K562 (cell line): ENCODE measurements at regions not wholly inside any gene's neighbourhood (a gene's known extent, or its start where the extent isn't known, plus 50 kb on each side); places are given as distances from the start of the nearest gene placed in this dataset.
A peak's percentile ranks its signal among the peaks of the same experiment; 100 is the strongest.

Source experiments
- ATAC-seq: fragments of 200-7000 bp; cut with Tn5 transposase; 3 replicates; pipeline ENCODE4 v1.9.1; 2020; ENCODE audit warnings: moderate library complexity
- BruUV-seq: library from RNA; stranded (reverse); fragments of 400-500 nt; replicated peaks from 2 replicates; lab custom pipeline; 2021; lab: Mats Ljungman, UMichigan
- CTCF ChIA-PET: fragments of 300-600 bp; formaldehyde crosslinking; extraction: SDS; loops from one replicate; lab custom pipeline; 2021; ENCODE audit warnings: low intra/inter-chr PET ratio; lab: Yijun Ruan, JAX
- POLR2A ChIA-PET: fragments of 300-600, 350-650 bp; sonication (Branson Sonifier 250); formaldehyde crosslinking; extraction: SDS; loops from one replicate; lab custom pipeline; 2021; ENCODE audit warnings: antibody characterized with exemption, inconsistent platforms; lab: Yijun Ruan, JAX
- DNase-seq, 4 experiments: peaks; one replicate each; pipeline versions ENCODE4 v3.0.0 to v3.0.0-alpha.2; 2011 to 2018; ENCODE audit warnings: low spot score in 3 of 4, mixed read lengths in 3 of 4; ENCODE audit errors: extremely low read depth in 1 of 4
- FAIRE-seq: peaks from 2 replicates; lab custom pipeline; 2011; peaks lifted over from hg19 to GRCh38; lab: Jason Lieb, UNC
- H2AFZ ChIP-seq: 2 replicates; pipeline ENCODE4 v1.6.0; 2011; ENCODE audit warnings: low read depth, low read length, control low read depth, inconsistent platforms
- H3K27ac ChIP-seq: fragments of 200-600 bp; 3 replicates; pipeline ENCODE4 v1.8.0; 2011; ENCODE audit warnings: low read depth, mild to moderate bottlenecking, control low read depth, inconsistent platforms, low read length, moderate library complexity, mixed read lengths; ENCODE audit errors: extremely low read depth
- H3K27me3 ChIP-seq, 2 experiments: fragments of 300-600 bp in 1 of 2; 2 replicates in 1 of 2; 3 replicates in 1 of 2; pipeline versions ENCODE4 v1.6.0 to v1.8.0; 2011; ENCODE audit warnings: inconsistent platforms in 2 of 2, low read length in 2 of 2, mild to moderate bottlenecking in 1 of 2, mixed read lengths in 1 of 2, moderate library complexity in 1 of 2; ENCODE audit not compliant: control insufficient read depth in 2 of 2, insufficient read depth in 2 of 2
- H3K36me3 ChIP-seq: fragments of 300-600 bp; 3 replicates; pipeline ENCODE4 v1.8.0; 2011; ENCODE audit warnings: mild to moderate bottlenecking, low read length, inconsistent platforms; ENCODE audit not compliant: control insufficient read depth, insufficient read depth
- H3K4me1 ChIP-seq, 2 experiments: fragments of 200-600 bp in 1 of 2; replicated peaks in 1 of 2; 2 replicates in 1 of 2; 3 replicates in 1 of 2; pipeline versions ENCODE4 v1.5.1 to v1.8.0; 2011; ENCODE audit warnings: inconsistent platforms in 2 of 2, low read length in 2 of 2, mild to moderate bottlenecking in 1 of 2, mixed read lengths in 1 of 2, moderate library complexity in 1 of 2; ENCODE audit not compliant: control insufficient read depth in 2 of 2, insufficient read depth in 2 of 2
- H3K4me2 ChIP-seq: 2 replicates; pipeline ENCODE4 v1.6.1; 2011; ENCODE audit warnings: low read length, control low read depth, inconsistent platforms, mixed read lengths; ENCODE audit not compliant: insufficient read depth
- H3K4me3 ChIP-seq: fragments of 200-600 bp; sonication (generic), shearing (Covaris generic); 2 replicates; pipeline ENCODE4 v1.5.1; 2016; ENCODE audit warnings: control low read depth, inconsistent platforms
- H3K79me2 ChIP-seq: fragments of 200-600 bp; 3 replicates; pipeline ENCODE4 v1.8.0; 2011; ENCODE audit warnings: low read length, inconsistent platforms; ENCODE audit not compliant: control insufficient read depth, insufficient read depth
- H3K9ac ChIP-seq, 2 experiments: 2 replicates each; pipeline versions ENCODE4 v1.6.0 to v1.6.1; 2011; ENCODE audit warnings: low read depth in 2 of 2, low read length in 2 of 2, control low read depth in 1 of 2, inconsistent platforms in 1 of 2, mild to moderate bottlenecking in 1 of 2, mixed read lengths in 1 of 2; ENCODE audit not compliant: insufficient read depth in 1 of 2
- H3K9me1 ChIP-seq: one replicate; pipeline ENCODE4 v1.6.0; 2011; ENCODE audit warnings: inconsistent platforms, mild to moderate bottlenecking, low read length, moderate library complexity; ENCODE audit not compliant: control insufficient read depth, insufficient read depth
- H3K9me3 ChIP-seq: replicated peaks from 2 replicates; pipeline ENCODE4 v1.5.1; 2011; ENCODE audit warnings: low read depth, low read length, inconsistent platforms; ENCODE audit not compliant: control insufficient read depth, insufficient read depth
- H4K20me1 ChIP-seq: replicated peaks from 2 replicates; pipeline ENCODE4 v1.6.1; 2011; ENCODE audit warnings: low read length, inconsistent platforms, mixed read lengths; ENCODE audit not compliant: control insufficient read depth, insufficient read depth
- ATF4 ChIP-seq: fragments of 450-650 bp; formaldehyde crosslinking; IDR thresholded peaks from 2 replicates; pipeline ENCODE4 v1.4.0; 2022; ENCODE audit warnings: mild to moderate bottlenecking, moderate library complexity
- C11orf30 ChIP-seq: fragments of 450-650 bp; IDR thresholded peaks from 2 replicates; pipeline ENCODE4 v1.6.1; 2016; ENCODE audit warnings: low read depth, mild to moderate bottlenecking
- CBFA2T3 ChIP-seq: fragments of 450-650 bp; IDR thresholded peaks from 2 replicates; pipeline ENCODE4 v1.6.1; 2017
- CEBPB ChIP-seq: fragments of 450-650 bp; IDR thresholded peaks from 2 replicates; pipeline ENCODE4 v1.6.1; 2016; ENCODE audit warnings: missing genetic modification characterization, missing compliant biosample characterization
- DPF2 ChIP-seq: fragments of 450-650 bp; IDR thresholded peaks from 2 replicates; pipeline ENCODE4 v1.6.1; 2016
- EP300 ChIP-seq: IDR thresholded peaks from 2 replicates; pipeline ENCODE4 v1.6.1; 2012; ENCODE audit warnings: low read length, improper control_type of control experiment
- EP400 ChIP-seq: fragments of 450-650 bp; IDR thresholded peaks from 2 replicates; pipeline ENCODE4 v1.6.1; 2017; ENCODE audit warnings: antibody characterized with exemption, mild to moderate bottlenecking, moderate library complexity
- L3MBTL2 ChIP-seq: fragments of 450-650 bp; IDR thresholded peaks from 2 replicates; pipeline ENCODE4 v1.6.1; 2016; ENCODE audit warnings: mild to moderate bottlenecking, moderate library complexity
- MAFG ChIP-seq: fragments of 450-650 bp; conservative IDR thresholded peaks from 2 replicates; pipeline ENCODE4 v1.6.1; 2016; ENCODE audit warnings: missing genetic modification characterization, missing compliant biosample characterization
- MAFK ChIP-seq: IDR thresholded peaks from 2 replicates; pipeline ENCODE4 v1.6.1; 2011; ENCODE audit warnings: low read length, improper control_type of control experiment
- MYC ChIP-seq, 2 experiments: fragments of 250-450 bp in 1 of 2; sonication (Bioruptor Pico) in 1 of 2; IDR thresholded peaks; 2 replicates each; pipeline versions ENCODE4 v1.5.1 to v1.6.1; 2012 to 2021; ENCODE audit warnings: low read depth in 2 of 2, borderline replicate concordance in 1 of 2, improper control_type of control experiment in 1 of 2, low read length in 1 of 2, mild to moderate bottlenecking in 1 of 2, moderate library complexity in 1 of 2
- NFE2 ChIP-seq: IDR thresholded peaks from 2 replicates; pipeline ENCODE4 v1.6.1; 2014; ENCODE audit warnings: antibody characterized with exemption, low read depth
- NUFIP1 ChIP-seq: fragments of 450-650 bp; IDR thresholded peaks from 2 replicates; pipeline ENCODE4 v1.6.1; 2018; ENCODE audit not compliant: partially characterized antibody
- TAF1 ChIP-seq: IDR thresholded peaks from 2 replicates; pipeline ENCODE4 v1.6.1; 2011; ENCODE audit warnings: mild to moderate bottlenecking, low read length, moderate library complexity; ENCODE audit not compliant: insufficient read depth, control insufficient read depth, severe bottlenecking; ENCODE audit errors: extremely low read depth
- TFAP4 ChIP-seq: sonication (generic); formaldehyde crosslinking; IDR thresholded peaks from 2 replicates; pipeline ENCODE4 v1.8.0; 2022; ENCODE audit warnings: missing genetic modification reagents, mild to moderate bottlenecking, moderate library complexity, borderline replicate concordance
- ZNF316 ChIP-seq: fragments of 450-650 bp; IDR thresholded peaks from 2 replicates; pipeline ENCODE4 v1.6.1; 2016
- ZNF384 ChIP-seq: IDR thresholded peaks from 2 replicates; pipeline ENCODE4 v1.6.1; 2012; ENCODE audit warnings: low read depth, low read length, improper control_type of control experiment
- ZNF76 ChIP-seq: fragments of 250-450 bp; sonication (Bioruptor Pico); IDR thresholded peaks from 2 replicates; pipeline ENCODE4 v1.4.0; 2020; ENCODE audit warnings: mild to moderate bottlenecking, moderate library complexity, borderline replicate concordance
- ZNF780A ChIP-seq: fragments of 250-450 bp; sonication (Bioruptor Pico); IDR thresholded peaks from 2 replicates; pipeline ENCODE4 v1.5.0; 2021; ENCODE audit warnings: mild to moderate bottlenecking
- WGBS: fragments of 100-300 bp; shearing (Covaris generic); methylation state at CpG from one replicate; pipeline ENCODE4 v1.1.6; 2016; ENCODE audit warnings: low coverage, mixed read lengths; ENCODE audit not compliant: insufficient coverage; ENCODE audit errors: missing lambda C conversion rate; 5-methylcytosine and 5-hydroxymethylcytosine counted together
- in situ Hi-C: fragments of 300-500 bp; cut with MboI; formaldehyde crosslinking; loops from 4 replicates; pipeline ENCODE4 v1.15.0; 2018; ENCODE audit warnings: inconsistent platforms, mixed read lengths
- intact Hi-C: fragments of 100-400 bp; cut with micrococcal nuclease; formaldehyde crosslinking; loops from 2 replicates; pipeline ENCODE4 v1.14.2; 2022
- TF ChIP-seq, protein P1 (sequence below): fragments of 450-650 bp; IDR thresholded peaks from 2 replicates; pipeline ENCODE4 v1.6.1; 2017; ENCODE audit warnings: antibody characterized with exemption, mild to moderate bottlenecking

- H3K27ac ChIP-seq, result no peak overlapping the region
- no peak overlapping the region for H3K4me2 ChIP-seq
- H3K36me3 ChIP-seq, result no peaks in the 10 kb centered on the region
- peak; percentile 59 for ATAC-seq
- no peaks in the 10 kb centered on the region for H4K20me1 ChIP-seq
- in situ Hi-C loops (no loop called here), intact Hi-C loops (no loop called here)
- no peak for FAIRE-seq
- peak overlapping the region; percentile 46; the same call in 1 of the 2 replicates for H2AFZ ChIP-seq
- no TSS peak for BruUV-seq
- H3K9ac ChIP-seq, result no peak overlapping the region
- 44% methylated on average over 3 of the region's 3 CpGs for WGBS
- no peaks in the 10 kb centered on the region for H3K9me3 ChIP-seq
- H3K9me1 ChIP-seq, result no peaks in the 10 kb centered on the region
- H3K79me2 ChIP-seq, result no peaks in the 10 kb centered on the region
- DNase-seq, result no peak
- ChIA-PET CTCF (no interaction called here), POLR2A (no interaction called here)
- no peaks in the 10 kb centered on the region for H3K27me3 ChIP-seq
- no peak overlapping the region for H3K4me3 ChIP-seq
- H3K4me1 ChIP-seq, result peaks cover 0 to 14% of the 10 kb centered on the region in 2 experiments; a peak in 1 of 5 replicates
- TF ChIP-seq C11orf30 (peak; percentile 61), MYC (IDR thresholded peaks at IDR 0.05; ENCODE audit: low read depth, low read length) (peak; percentile 94), MYC (CRISPR knock-in tag; IDR thresholded peaks at IDR 0.05; ENCODE audit: borderline replicate concordance, low read depth) (no peak), TAF1 (no peak), ATF4 (CRISPR knock-in tag) (0 out of 2 replicates have a peak, but pooled peaks have one; percentile 53), ZNF76 (CRISPR knock-in tag) (no peak), EP300 (0 out of 2 replicates have a peak, but pooled peaks have one; percentile 19), NFE2 (peak; percentile 73), TFAP4 (CRISPR knock-in tag) (no peak), NUFIP1 (no peak), ZNF384 (peak; percentile 64), MAFK (peak; percentile 37), CEBPB (tag) (peak; percentile 27; the same call in 1 of the 2 replicates), DPF2 (peak; percentile 45; the same call in 1 of the 2 replicates), ZNF780A (CRISPR knock-in tag) (no peak), L3MBTL2 (peak; percentile 55), ZNF316 (peak; percentile 58; the same call in 1 of the 2 replicates), MAFG (tag) (peak; percentile 46; the same call in 1 of the 2 replicates), EP400 (peak; percentile 82), CBFA2T3 (0 out of 2 replicates have a peak, but pooled peaks have one; percentile 19)
- TF ChIP-seq, protein P1, sequence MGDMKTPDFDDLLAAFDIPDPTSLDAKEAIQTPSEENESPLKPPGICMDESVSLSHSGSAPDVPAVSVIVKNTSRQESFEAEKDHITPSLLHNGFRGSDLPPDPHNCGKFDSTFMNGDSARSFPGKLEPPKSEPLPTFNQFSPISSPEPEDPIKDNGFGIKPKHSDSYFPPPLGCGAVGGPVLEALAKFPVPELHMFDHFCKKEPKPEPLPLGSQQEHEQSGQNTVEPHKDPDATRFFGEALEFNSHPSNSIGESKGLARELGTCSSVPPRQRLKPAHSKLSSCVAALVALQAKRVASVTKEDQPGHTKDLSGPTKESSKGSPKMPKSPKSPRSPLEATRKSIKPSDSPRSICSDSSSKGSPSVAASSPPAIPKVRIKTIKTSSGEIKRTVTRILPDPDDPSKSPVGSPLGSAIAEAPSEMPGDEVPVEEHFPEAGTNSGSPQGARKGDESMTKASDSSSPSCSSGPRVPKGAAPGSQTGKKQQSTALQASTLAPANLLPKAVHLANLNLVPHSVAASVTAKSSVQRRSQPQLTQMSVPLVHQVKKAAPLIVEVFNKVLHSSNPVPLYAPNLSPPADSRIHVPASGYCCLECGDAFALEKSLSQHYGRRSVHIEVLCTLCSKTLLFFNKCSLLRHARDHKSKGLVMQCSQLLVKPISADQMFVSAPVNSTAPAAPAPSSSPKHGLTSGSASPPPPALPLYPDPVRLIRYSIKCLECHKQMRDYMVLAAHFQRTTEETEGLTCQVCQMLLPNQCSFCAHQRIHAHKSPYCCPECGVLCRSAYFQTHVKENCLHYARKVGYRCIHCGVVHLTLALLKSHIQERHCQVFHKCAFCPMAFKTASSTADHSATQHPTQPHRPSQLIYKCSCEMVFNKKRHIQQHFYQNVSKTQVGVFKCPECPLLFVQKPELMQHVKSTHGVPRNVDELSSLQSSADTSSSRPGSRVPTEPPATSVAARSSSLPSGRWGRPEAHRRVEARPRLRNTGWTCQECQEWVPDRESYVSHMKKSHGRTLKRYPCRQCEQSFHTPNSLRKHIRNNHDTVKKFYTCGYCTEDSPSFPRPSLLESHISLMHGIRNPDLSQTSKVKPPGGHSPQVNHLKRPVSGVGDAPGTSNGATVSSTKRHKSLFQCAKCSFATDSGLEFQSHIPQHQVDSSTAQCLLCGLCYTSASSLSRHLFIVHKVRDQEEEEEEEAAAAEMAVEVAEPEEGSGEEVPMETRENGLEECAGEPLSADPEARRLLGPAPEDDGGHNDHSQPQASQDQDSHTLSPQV, result 0 out of 2 replicates have a peak, but pooled peaks have one; percentile 33
Measured at GRCh38 chr5:98986587-98986986, 57.8 kb upstream of the CHD1 start.
